OCI-M1 (cell line): ENCODE measurements at regions not wholly inside any gene's neighbourhood (a gene's known extent, or its start where the extent isn't known, plus 50 kb on each side); places are given as distances from the start of the nearest gene placed in this dataset.

Experiments used
- DNase-seq: peaks from one replicate; lab custom pipeline; 2025; lab: John Stamatoyannopoulos, UW

DNA sequence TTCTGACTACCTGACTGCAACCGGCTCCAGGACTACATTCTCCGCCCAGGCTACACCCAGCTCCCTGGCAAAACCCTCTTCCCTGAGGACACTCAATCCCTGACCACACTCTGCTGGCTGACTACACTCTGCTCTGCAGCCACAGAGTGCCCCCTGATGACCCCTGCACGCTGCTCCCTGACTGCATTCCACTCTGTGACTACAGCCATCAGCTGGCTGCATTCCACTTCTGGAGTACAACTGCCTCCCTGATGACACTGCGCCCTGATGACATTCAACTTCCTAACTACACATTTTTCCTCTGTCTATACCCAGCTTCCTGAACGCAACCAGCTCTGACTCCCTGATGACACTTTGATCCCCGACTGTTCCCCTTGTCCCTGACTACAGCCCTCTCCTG is 71.3 kb upstream of the NRXN1 start:
- DNase-seq: no peak

- no peak for DNase-seq
Observed at GRCh38 chr2:51093016-51093415, 61.1 kb upstream of the NRXN1 start.

GRCh38 chr2:51085420-51086068 is 53.6 kb upstream of the NRXN1 start:
- DNase-seq: no peak

DNA sequence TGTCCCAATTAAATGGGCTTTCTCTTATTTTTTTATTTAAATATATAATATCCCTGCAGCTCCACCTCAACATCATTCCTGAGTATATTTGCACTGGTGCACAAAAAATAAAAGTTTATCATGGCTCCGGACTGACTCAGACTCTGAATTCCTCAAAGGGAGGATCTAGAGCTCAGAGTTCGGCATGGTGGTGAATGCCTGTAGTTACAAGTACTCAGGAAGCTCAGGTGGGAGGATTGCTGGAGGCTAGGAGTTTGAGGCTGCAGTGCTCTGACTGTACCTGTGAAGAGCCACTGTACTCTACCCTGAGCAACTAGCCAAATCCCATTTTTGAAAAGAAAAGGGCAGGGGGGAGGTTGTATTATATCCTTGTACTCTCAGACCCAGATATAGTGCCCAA is 52.8 kb upstream of the NRXN1 start:
- DNase-seq: no peak
